22Rv1 (cell line): ENCODE measurements at regions not wholly inside any gene's neighbourhood (a gene's known extent, or its start where the extent isn't known, plus 50 kb on each side); places are given as distances from the start of the nearest gene placed in this dataset.

ENCODE experiments used
- ZFX ChIP-seq: fragments of 450-650 bp; IDR thresholded peaks from 2 replicates; pipeline ENCODE4 v1.6.1; 2017; ENCODE audit warnings: antibody characterized with exemption, borderline replicate concordance
- TF ChIP-seq, protein P1 (sequence below): fragments of 450-650 bp; IDR thresholded peaks from 2 replicates; pipeline ENCODE4 v1.5.1; 2017; ENCODE audit warnings: mild to moderate bottlenecking

DNA sequence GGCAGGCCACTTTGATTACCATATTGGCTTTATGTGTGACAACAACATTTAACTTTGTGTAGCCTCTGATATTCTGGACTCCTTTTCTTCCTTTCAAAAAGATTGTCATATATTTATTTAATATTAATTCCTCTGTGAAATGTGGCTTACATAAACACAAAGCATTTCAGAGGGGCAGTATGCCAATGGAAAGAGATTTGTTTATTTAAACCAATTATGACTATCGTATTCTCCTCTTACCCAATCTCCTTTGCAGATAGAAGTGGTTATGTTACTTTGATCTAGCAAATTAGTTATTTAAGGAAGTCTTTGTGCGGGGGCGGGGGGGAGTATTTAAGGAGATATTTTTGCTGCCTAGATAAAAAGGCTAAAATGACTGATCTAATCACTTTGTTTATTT lies 573.7 kb upstream of the KIF2B start:
- TF ChIP-seq, protein P1, sequence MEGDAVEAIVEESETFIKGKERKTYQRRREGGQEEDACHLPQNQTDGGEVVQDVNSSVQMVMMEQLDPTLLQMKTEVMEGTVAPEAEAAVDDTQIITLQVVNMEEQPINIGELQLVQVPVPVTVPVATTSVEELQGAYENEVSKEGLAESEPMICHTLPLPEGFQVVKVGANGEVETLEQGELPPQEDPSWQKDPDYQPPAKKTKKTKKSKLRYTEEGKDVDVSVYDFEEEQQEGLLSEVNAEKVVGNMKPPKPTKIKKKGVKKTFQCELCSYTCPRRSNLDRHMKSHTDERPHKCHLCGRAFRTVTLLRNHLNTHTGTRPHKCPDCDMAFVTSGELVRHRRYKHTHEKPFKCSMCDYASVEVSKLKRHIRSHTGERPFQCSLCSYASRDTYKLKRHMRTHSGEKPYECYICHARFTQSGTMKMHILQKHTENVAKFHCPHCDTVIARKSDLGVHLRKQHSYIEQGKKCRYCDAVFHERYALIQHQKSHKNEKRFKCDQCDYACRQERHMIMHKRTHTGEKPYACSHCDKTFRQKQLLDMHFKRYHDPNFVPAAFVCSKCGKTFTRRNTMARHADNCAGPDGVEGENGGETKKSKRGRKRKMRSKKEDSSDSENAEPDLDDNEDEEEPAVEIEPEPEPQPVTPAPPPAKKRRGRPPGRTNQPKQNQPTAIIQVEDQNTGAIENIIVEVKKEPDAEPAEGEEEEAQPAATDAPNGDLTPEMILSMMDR: no peak
- no peak for TF ChIP-seq ZFX
